Fibroblast of villous mesenchyme (primary cell): ENCODE measurements at regions not wholly inside any gene's neighbourhood (a gene's known extent, or its start where the extent isn't known, plus 50 kb on each side); places are given as distances from the start of the nearest gene placed in this dataset.

ENCODE experiments used
- DNase-seq: peaks from one replicate; pipeline ENCODE4 v3.0.0-alpha.2; 2010; ENCODE audit warnings: low read depth
- H3K4me3 ChIP-seq: 2 replicates; pipeline ENCODE4 v1.5.1; 2011; ENCODE audit warnings: low read depth, mild to moderate bottlenecking, low read length
- CTCF ChIP-seq: IDR thresholded peaks from 2 replicates; pipeline ENCODE4 v1.5.1; 2012; ENCODE audit warnings: low read depth, mild to moderate bottlenecking, low read length; ENCODE audit not compliant: insufficient read depth

- no peak for TF ChIP-seq CTCF
- DNase-seq, result no peak
- no peak overlapping the region for H3K4me3 ChIP-seq
Measured at GRCh38 chr9:126215486-126215885, 111.1 kb upstream of the MVB12B start.

- H3K4me3 ChIP-seq, result no peak overlapping the region
- no peak for TF ChIP-seq CTCF
- DNase-seq, result no peak
Measured at GRCh38 chr9:126216826-126217225, 109.8 kb upstream of the MVB12B start.

GRCh38 chr9:126217250-126217653, 109.4 kb upstream of the MVB12B start:
- DNase-seq, result no peak
- no peak for TF ChIP-seq CTCF
- H3K4me3 ChIP-seq, result no peak overlapping the region

GRCh38 chr9:126217797-126218196, 108.8 kb upstream of the MVB12B start:
- no peak for TF ChIP-seq CTCF
- no peak overlapping the region for H3K4me3 ChIP-seq
- no peak for DNase-seq

- DNase-seq, result no peak
- H3K4me3 ChIP-seq, result no peak overlapping the region
Measured at GRCh38 chr9:126218359-126219125, 108.1 kb upstream of the MVB12B start.

GRCh38 chr9:126219166-126219565, 107.5 kb upstream of the MVB12B start:
- no peak overlapping the region for H3K4me3 ChIP-seq
- no peak for TF ChIP-seq CTCF
- DNase-seq, result no peak

More at GRCh38 chr9:126218359-126219125, 108.1 kb upstream of the MVB12B start:
- no peak for TF ChIP-seq CTCF

- H3K4me3 ChIP-seq, result no peak overlapping the region
- DNase-seq, result no peak
- TF ChIP-seq CTCF, result no peak
Measured at GRCh38 chr9:126219648-126220063, 107.0 kb upstream of the MVB12B start.
